ENCODE measurements at regions not wholly inside any gene's neighbourhood (a gene's known extent, or its start where the extent isn't known, plus 50 kb on each side); places are given as distances from the start of the nearest gene placed in this dataset.
"Not testable (repeated sequence)": the region's sequence is repeated elsewhere in the genome, so short reads cannot be mapped to it uniquely, and the experiment has no call there.

GRCh38 chr14:37834275-37834674, 238.8 kb downstream of the TTC6 start:
- CTCF ChIA-PET, result interaction anchor here (1.3 kb wide), 1 partner anchor 13 kb away, joined by 4 read pairs; no protein-coding TSS in a partner anchor
- intact Hi-C loops (cut with micrococcal nuclease) (no loop called here), dilution Hi-C loops (cut with MboI; ENCODE audit: extremely low pct_ligation_motif_present, low sequenced_read_pairs) (no loop called here)
- no peak overlapping the region for H3K4me2 ChIP-seq (ENCODE audit: insufficient read depth, low read length)
- H3K4me3 ChIP-seq (replicated peaks in 1 of 3; ENCODE audit: insufficient read depth in 1 of 3, low read depth in 1 of 3, low read length in 3 of 3), result no peak overlapping the region
- DNase-seq (ENCODE audit: low read depth, low spot score) (no peak), FAIRE-seq (no peak)
- no peaks in the 10 kb centered on the region for H3K4me1 ChIP-seq (ENCODE audit: control insufficient read depth, extremely low read depth, insufficient read depth, low read length)
- no TSS peak for BruUV-seq (replicated peaks)
- H4K20me1 ChIP-seq (replicated peaks; ENCODE audit: control insufficient read depth, extremely low read depth, insufficient read depth, low read length), result no peaks in the 10 kb centered on the region
- no peak overlapping the region for H2AFZ ChIP-seq (ENCODE audit: low read depth, low read length)
- H3K9me3 ChIP-seq (replicated peaks; ENCODE audit: control insufficient read depth, insufficient read depth, low read length), result no peaks in the 10 kb centered on the region
- H3K79me2 ChIP-seq (ENCODE audit: control insufficient read depth, insufficient read depth, low read length), result no peaks in the 10 kb centered on the region
- no peak overlapping the region for H3K27ac ChIP-seq (ENCODE audit: insufficient read depth, low read depth, low read length)
- TF ChIP-seq GATA2 (IDR thresholded peaks at IDR 0.05; ENCODE audit: insufficient read depth, insufficient read length, low read depth, low read length), result no peak
- no peaks in the 10 kb centered on the region for H3K27me3 ChIP-seq (ENCODE audit: control insufficient read depth in 2 of 2, insufficient read depth in 2 of 2, low read length in 2 of 2)
- H3K9ac ChIP-seq (replicated peaks; ENCODE audit: extremely low read depth, insufficient read depth, low read length), result no peak overlapping the region
- H3K36me3 ChIP-seq (ENCODE audit: control insufficient read depth in 2 of 2, extremely low read depth in 1 of 2, insufficient read depth in 2 of 2, low read length in 2 of 2), result no peaks in the 10 kb centered on the region
- no peaks in the 10 kb centered on the region for H3K9me1 ChIP-seq (replicated peaks; ENCODE audit: control insufficient read depth, extremely low read depth, insufficient read depth, low read length)
- POLR2A ChIA-PET, result no interaction called here

- BruUV-seq (replicated peaks); H3K9me3 ChIP-seq (replicated peaks; ENCODE audit: control insufficient read depth, insufficient read depth, low read length); H3K4me3 ChIP-seq (replicated peaks in 1 of 3; ENCODE audit: insufficient read depth in 1 of 3, low read depth in 1 of 3, low read length in 3 of 3); FAIRE-seq; POLR2A ChIA-PET; H2AFZ ChIP-seq (ENCODE audit: low read depth, low read length); H3K4me1 ChIP-seq (ENCODE audit: control insufficient read depth, extremely low read depth, insufficient read depth, low read length); DNase-seq (ENCODE audit: low read depth, low spot score); H4K20me1 ChIP-seq (replicated peaks; ENCODE audit: control insufficient read depth, extremely low read depth, insufficient read depth, low read length); H3K36me3 ChIP-seq (ENCODE audit: control insufficient read depth in 2 of 2, extremely low read depth in 1 of 2, insufficient read depth in 2 of 2, low read length in 2 of 2); H3K79me2 ChIP-seq (ENCODE audit: control insufficient read depth, insufficient read depth, low read length); CTCF ChIA-PET; dilution Hi-C loops (cut with MboI; ENCODE audit: extremely low pct_ligation_motif_present, low sequenced_read_pairs); H3K27ac ChIP-seq (ENCODE audit: insufficient read depth, low read depth, low read length); H3K9ac ChIP-seq (replicated peaks; ENCODE audit: extremely low read depth, insufficient read depth, low read length); intact Hi-C loops (cut with micrococcal nuclease); H3K27me3 ChIP-seq (ENCODE audit: control insufficient read depth in 2 of 2, insufficient read depth in 2 of 2, low read length in 2 of 2); H3K9me1 ChIP-seq (replicated peaks; ENCODE audit: control insufficient read depth, extremely low read depth, insufficient read depth, low read length); H3K4me2 ChIP-seq (ENCODE audit: insufficient read depth, low read length): not testable (repeated sequence)
These were observed 243.3 kb downstream of the TTC6 start for GRCh38 chr14:37838778-37839177.

GRCh38 chr14:37841039-37841438, 245.6 kb downstream of the TTC6 start:
- H3K4me1 ChIP-seq (ENCODE audit: control insufficient read depth, extremely low read depth, insufficient read depth, low read length); DNase-seq (ENCODE audit: low read depth, low spot score); H3K9me1 ChIP-seq (replicated peaks; ENCODE audit: control insufficient read depth, extremely low read depth, insufficient read depth, low read length); FAIRE-seq; BruUV-seq (replicated peaks); H3K4me2 ChIP-seq (ENCODE audit: insufficient read depth, low read length); H3K27ac ChIP-seq (ENCODE audit: insufficient read depth, low read depth, low read length); H3K36me3 ChIP-seq (ENCODE audit: control insufficient read depth in 2 of 2, extremely low read depth in 1 of 2, insufficient read depth in 2 of 2, low read length in 2 of 2); H2AFZ ChIP-seq (ENCODE audit: low read depth, low read length); H3K4me3 ChIP-seq (replicated peaks in 1 of 3; ENCODE audit: insufficient read depth in 1 of 3, low read depth in 1 of 3, low read length in 3 of 3); H3K27me3 ChIP-seq (ENCODE audit: control insufficient read depth in 2 of 2, insufficient read depth in 2 of 2, low read length in 2 of 2); H3K79me2 ChIP-seq (ENCODE audit: control insufficient read depth, insufficient read depth, low read length); POLR2A ChIA-PET; H3K9me3 ChIP-seq (replicated peaks; ENCODE audit: control insufficient read depth, insufficient read depth, low read length); intact Hi-C loops (cut with micrococcal nuclease); dilution Hi-C loops (cut with MboI; ENCODE audit: extremely low pct_ligation_motif_present, low sequenced_read_pairs); H4K20me1 ChIP-seq (replicated peaks; ENCODE audit: control insufficient read depth, extremely low read depth, insufficient read depth, low read length); H3K9ac ChIP-seq (replicated peaks; ENCODE audit: extremely low read depth, insufficient read depth, low read length): not testable (repeated sequence)
- CTCF ChIA-PET, result interaction anchor here (1.0 kb wide), 1 partner anchor 12 kb away, joined by 3 read pairs; no protein-coding TSS in a partner anchor
